ENCODE measurements at regions not wholly inside any gene's neighbourhood (a gene's known extent, or its start where the extent isn't known, plus 50 kb on each side); places are given as distances from the start of the nearest gene placed in this dataset.

DNA sequence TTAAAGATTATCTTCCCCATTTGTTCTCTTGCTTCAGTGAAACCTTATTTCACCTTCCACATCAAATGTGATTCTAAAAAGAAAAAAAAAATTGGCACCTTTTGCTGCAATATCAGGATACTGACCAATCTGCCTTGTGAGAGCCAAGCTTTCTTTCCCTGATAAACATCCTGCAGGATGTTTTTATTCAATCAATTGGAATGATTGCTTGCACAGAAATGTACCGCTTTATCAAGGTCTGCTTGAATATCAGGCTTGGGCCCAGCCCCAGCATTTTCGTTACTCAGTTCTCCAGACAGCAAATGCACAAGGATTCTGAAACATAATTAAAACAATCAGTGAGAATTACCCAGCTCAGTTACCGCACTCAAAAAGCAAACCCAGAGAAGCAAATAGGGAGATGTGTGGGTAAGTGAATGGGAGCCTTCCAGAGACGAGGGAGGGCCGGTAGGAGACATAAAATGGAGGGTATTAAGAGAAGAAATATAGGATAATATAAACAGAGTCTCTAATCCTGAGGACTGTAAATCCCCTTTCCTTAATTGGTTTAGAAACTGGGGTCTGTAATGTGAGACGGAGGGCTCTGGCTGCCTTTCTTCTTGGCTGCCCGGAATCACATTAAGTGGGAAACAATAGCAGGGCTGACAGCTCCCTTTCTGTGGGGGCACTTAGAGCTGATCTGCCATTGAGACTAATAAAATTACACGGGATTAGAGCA is 291.8 kb downstream of the ICOS start:
- TF ChIP-seq CTCF (optimal IDR thresholded peaks at IDR 0.05 in 1 of 3, IDR thresholded peaks at IDR 0.05 in 1 of 3, conservative IDR thresholded peaks at IDR 0.05 in 1 of 3; ENCODE audit: extremely low read depth in 1 of 3, insufficient read depth in 2 of 3, low read length in 3 of 3) (no peak), EZH2 (IDR thresholded peaks at IDR 0.05; ENCODE audit: low read length) (no peak)
- FAIRE-seq (no peak), DNase-seq (ENCODE audit: low read depth, low spot score) (no peak)
- no peaks in the 10 kb centered on the region for H3K36me3 ChIP-seq (ENCODE audit: control insufficient read depth in 2 of 2, extremely low read depth in 1 of 2, insufficient read depth in 2 of 2, low read length in 2 of 2)
- no peak overlapping the region for H2AFZ ChIP-seq (ENCODE audit: control insufficient read depth, low read length)
- H3K27me3 ChIP-seq (ENCODE audit: control insufficient read depth, extremely low read depth, insufficient read depth, low read length), result no peaks in the 10 kb centered on the region
- no peaks in the 10 kb centered on the region for H4K20me1 ChIP-seq (ENCODE audit: control insufficient read depth, extremely low read depth, insufficient read depth, low read length)
- H3K9me1 ChIP-seq (ENCODE audit: control insufficient read depth, extremely low read depth, insufficient read depth, low read length), result no peaks in the 10 kb centered on the region
- H3K27ac ChIP-seq (ENCODE audit: control insufficient read depth, insufficient read depth, low read length), result no peak overlapping the region
- dilution Hi-C loops (cut with MboI; ENCODE audit: extremely low pct_ligation_motif_present, low sequenced_read_pairs), result no loop called here
- H3K4me1 ChIP-seq (ENCODE audit: control insufficient read depth, extremely low read depth, insufficient read depth, low read length), result no peaks in the 10 kb centered on the region
- H3K4me2 ChIP-seq (ENCODE audit: control insufficient read depth, extremely low read depth, insufficient read depth, low read depth, low read length), result no peak overlapping the region
- H3K4me3 ChIP-seq (ENCODE audit: control insufficient read depth in 2 of 3, extremely low read depth in 1 of 3, insufficient read depth in 2 of 3, low read depth in 1 of 3, low read length in 3 of 3), result no peak overlapping the region
- no peaks in the 10 kb centered on the region for H3K79me2 ChIP-seq (ENCODE audit: control insufficient read depth, insufficient read depth, low read length)
- no peaks in the 10 kb centered on the region for H3K9me3 ChIP-seq (ENCODE audit: control insufficient read depth, low read depth, low read length)
- H3K9ac ChIP-seq (ENCODE audit: control insufficient read depth, extremely low read depth, insufficient read depth, low read length), result no peak overlapping the region

DNA sequence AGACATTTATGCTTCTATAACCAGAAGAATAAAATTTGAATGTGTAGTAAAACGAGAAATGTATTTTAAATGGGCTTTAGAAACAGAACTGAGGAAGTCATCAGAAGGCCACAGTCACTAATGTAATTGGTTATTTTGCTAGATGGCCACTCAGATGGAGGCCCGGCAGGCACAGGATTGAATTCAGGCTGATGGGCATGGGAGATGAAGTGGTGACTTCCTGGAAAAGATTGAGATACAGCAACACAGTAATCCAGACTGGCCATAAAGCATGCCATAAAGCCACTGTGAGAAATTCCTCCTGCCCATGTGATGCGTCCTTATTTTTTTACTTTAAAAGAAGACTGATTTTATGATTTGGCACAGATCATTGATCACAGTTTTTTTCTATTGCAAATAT is 297.7 kb downstream of the ICOS start:
- H3K27ac ChIP-seq (ENCODE audit: control insufficient read depth, insufficient read depth, low read length), result no peak overlapping the region
- no peak overlapping the region for H3K4me2 ChIP-seq (ENCODE audit: control insufficient read depth, extremely low read depth, insufficient read depth, low read depth, low read length)
- TF ChIP-seq CTCF (optimal IDR thresholded peaks at IDR 0.05 in 1 of 3, IDR thresholded peaks at IDR 0.05 in 1 of 3, conservative IDR thresholded peaks at IDR 0.05 in 1 of 3; ENCODE audit: extremely low read depth in 1 of 3, insufficient read depth in 2 of 3, low read length in 3 of 3) (no peak), EZH2 (IDR thresholded peaks at IDR 0.05; ENCODE audit: low read length) (no peak)
- no peaks in the 10 kb centered on the region for H3K9me1 ChIP-seq (ENCODE audit: control insufficient read depth, extremely low read depth, insufficient read depth, low read length)
- H3K4me3 ChIP-seq (ENCODE audit: control insufficient read depth in 2 of 3, extremely low read depth in 1 of 3, insufficient read depth in 2 of 3, low read depth in 1 of 3, low read length in 3 of 3), result no peak overlapping the region
- no peaks in the 10 kb centered on the region for H3K79me2 ChIP-seq (ENCODE audit: control insufficient read depth, insufficient read depth, low read length)
- H3K36me3 ChIP-seq (ENCODE audit: control insufficient read depth in 2 of 2, extremely low read depth in 1 of 2, insufficient read depth in 2 of 2, low read length in 2 of 2), result no peaks in the 10 kb centered on the region
- dilution Hi-C loops (cut with MboI; ENCODE audit: extremely low pct_ligation_motif_present, low sequenced_read_pairs), result no loop called here
- H3K27me3 ChIP-seq (ENCODE audit: control insufficient read depth, extremely low read depth, insufficient read depth, low read length), result no peaks in the 10 kb centered on the region
- no peaks in the 10 kb centered on the region for H3K9me3 ChIP-seq (ENCODE audit: control insufficient read depth, low read depth, low read length)
- DNase-seq (ENCODE audit: low read depth, low spot score) (no peak), FAIRE-seq (no peak)
- no peak overlapping the region for H3K9ac ChIP-seq (ENCODE audit: control insufficient read depth, extremely low read depth, insufficient read depth, low read length)
- H3K4me1 ChIP-seq (ENCODE audit: control insufficient read depth, extremely low read depth, insufficient read depth, low read length), result no peaks in the 10 kb centered on the region
- no peaks in the 10 kb centered on the region for H4K20me1 ChIP-seq (ENCODE audit: control insufficient read depth, extremely low read depth, insufficient read depth, low read length)
- no peak overlapping the region for H2AFZ ChIP-seq (ENCODE audit: control insufficient read depth, low read length)

All from keratinocyte (primary cell).